ENCODE measurements at regions not wholly inside any gene's neighbourhood (a gene's known extent, or its start where the extent isn't known, plus 50 kb on each side); places are given as distances from the start of the nearest gene placed in this dataset.
"Not testable (repeated sequence)": the region's sequence is repeated elsewhere in the genome, so short reads cannot be mapped to it uniquely, and the experiment has no call there.

DNA sequence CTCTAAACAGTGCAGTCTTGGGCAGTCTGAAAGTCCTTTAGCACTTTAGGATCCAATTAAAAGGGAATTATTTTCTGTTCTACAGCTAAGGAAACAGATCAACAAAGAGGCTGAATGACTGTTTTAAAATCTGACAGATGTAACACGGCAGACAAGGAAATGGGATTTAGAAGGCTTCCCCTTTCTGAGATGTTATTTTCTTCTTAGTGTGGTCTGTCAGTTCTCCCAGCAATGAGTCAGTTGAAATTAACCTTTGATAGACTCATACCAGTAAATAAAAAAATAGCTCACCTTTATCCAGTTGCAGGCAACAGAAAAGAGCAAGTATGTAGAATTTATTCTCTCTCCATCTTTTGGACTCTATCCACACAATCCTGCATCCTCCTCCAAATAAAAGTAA is 98.1 kb downstream of the NEDD1 start:
- no peak for DNase-seq

DNA sequence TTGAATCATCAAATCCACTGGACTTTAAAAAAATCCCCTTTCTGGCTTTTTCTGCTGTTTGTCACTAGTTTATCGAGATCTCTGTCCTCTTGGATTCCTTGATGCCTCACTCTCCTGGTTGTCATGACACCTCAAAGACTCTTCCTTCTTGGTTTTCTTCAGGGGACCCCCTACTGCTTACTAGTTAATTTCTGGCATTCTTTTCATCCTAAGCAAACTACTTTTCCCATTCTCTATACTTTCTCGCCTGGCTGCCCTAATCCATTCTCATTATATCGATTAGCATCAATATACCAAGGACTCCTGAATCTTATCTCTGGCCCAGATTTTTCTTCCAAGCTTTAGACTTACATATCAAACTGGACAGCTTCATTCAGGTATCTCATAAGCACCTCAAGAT is 98.6 kb downstream of the NEDD1 start:
- no peak for DNase-seq

DNA sequence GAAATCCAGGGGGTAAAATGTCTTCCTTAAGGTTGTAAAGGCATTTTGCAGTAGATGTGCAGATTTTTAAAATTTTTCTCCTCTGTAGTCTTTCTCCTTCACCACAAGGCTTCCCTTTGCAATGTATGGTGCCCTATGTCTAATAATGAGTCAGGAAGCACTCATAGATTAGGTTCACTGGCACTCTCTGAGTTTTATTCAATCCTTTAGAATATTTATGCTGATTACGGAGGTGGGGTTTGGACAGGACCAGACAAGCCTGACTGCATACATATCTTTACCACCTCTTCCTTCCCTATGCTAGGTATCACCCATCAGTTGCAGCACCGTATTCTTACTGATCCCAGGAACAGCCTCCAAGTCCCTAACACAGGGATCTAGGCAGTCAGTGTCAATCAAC is 99.5 kb downstream of the NEDD1 start:
- DNase-seq: no peak

GRCh38 chr12:97016163-97016562 is 109.1 kb downstream of the NEDD1 start:
- no peak for DNase-seq

- no peak for DNase-seq
Observed at GRCh38 chr12:97017213-97017612, 110.2 kb downstream of the NEDD1 start.

GRCh38 chr12:97022536-97023230 is 115.6 kb downstream of the NEDD1 start:
- DNase-seq: no peak

- no peak for DNase-seq
Observed at GRCh38 chr12:97024393-97024792, 117.3 kb downstream of the NEDD1 start.

GRCh38 chr12:97026901-97027300 is 119.8 kb downstream of the NEDD1 start:
- DNase-seq: no peak

- no peak for DNase-seq
Observed at GRCh38 chr12:97027482-97027881, 120.4 kb downstream of the NEDD1 start.

DNA sequence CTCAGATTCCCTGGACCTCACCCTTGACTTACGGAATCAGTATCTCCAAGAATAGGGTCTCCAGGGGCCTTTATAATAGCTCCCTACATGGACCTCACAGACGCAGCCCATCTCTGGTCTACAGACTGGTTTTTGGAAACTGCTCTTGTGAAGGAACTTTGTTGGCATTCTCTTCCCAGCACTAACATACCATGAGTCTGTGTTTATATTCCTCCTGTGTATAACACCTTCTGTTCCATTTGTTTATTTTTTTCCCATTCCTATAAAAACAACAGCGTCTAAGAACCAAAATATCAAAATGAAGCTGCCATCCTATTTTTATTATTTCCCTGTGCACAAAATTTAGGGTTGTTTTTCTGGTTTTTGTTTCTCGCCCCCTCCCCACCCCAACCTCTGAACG is 131.1 kb downstream of the NEDD1 start:
- DNase-seq: no peak

DNA sequence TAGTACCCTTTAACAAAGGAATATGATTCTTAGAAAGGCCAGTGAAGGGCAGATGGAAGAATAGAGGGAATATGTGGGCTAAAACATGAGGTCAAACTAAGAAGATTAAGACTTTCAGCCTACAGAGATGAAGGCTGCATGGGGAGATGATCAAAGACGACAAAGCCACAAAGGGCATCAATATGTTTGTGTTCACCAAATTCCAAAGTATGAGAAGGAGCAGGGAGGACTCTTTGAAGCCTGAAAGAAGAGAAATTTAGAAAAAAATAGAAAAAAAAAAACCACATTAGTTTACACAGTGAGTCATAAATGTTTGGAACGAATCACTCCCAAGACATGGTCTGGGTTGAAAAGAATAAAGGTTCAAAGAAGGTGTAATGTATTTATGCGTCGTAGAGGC is 131.8 kb downstream of the NEDD1 start:
- no peak for DNase-seq

DNA sequence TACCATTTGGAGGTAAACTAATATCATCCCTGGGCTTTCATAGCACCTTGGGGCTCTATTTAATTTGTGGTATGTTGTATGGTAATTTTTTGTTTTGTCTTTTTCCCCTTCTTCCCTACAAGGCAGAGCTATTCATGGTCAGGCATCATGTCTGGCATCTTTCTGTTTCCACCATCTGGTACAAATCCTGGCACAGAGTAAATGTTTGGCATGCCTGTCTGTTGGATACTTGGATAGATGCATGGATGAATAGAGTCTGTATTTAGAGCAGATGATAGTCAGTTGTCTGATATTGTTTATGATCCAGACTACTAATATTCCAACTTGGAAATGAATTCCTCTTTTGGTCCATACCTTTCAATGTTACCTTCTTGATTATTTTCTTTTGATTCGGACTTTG is 139.8 kb downstream of the NEDD1 start:
- peak in 3 of 56 donors; percentile 4 to 6 (median 5) for DNase-seq

GRCh38 chr12:97047361-97047760 is 140.3 kb downstream of the NEDD1 start:
- DNase-seq: peak in 3 of 56 donors; percentile 4 to 30 (median 13)

DNA sequence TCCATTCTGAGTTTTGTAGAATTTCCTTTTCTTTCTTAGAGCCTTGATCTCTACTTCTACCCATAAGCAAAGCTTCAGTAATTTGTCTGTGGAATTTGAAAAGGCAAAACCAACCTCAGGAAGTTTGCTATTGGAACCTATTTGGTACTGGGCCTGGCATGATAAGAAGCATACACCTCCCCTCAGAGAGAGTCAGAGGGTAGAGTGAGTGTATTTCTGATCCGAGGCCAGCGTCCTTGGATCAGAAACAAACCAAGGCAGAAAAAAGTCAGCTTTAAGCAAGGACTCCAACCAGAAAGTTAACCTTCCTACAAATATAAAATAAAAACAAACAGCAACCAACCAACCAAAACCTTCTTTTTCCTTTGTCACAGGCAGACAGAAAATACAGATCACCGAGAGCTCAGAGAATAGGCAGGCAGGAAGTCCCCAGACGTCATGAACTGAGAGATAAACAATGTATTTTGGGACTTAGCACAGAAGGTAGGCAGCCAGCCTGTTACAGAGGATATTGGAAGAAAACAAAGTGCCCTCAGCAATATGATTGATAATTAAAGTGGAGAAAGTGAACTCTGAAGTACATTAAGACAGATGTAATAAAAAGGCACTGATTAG is 141.5 kb downstream of the NEDD1 start:
- DNase-seq: no peak

DNA sequence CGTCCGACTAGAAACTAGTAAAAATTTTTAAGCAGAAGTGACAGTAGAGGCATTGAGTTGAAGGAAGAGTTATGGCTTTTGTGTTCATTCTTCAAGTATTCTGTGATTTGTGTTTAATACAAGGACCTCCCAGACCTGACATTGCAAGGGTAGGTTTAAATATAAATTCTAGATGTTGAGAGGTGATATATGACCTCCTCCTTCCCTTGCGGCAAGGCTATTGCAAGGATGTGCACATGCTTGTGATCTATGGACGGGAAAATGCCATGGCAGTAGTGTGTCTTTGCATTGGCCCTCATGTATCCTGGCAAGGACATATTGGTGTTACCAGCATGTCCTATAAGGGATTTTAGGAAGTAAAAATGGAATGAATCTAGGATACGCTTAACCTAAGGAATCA is 143.5 kb downstream of the NEDD1 start:
- DNase-seq: no peak

- DNase-seq: no peak
Observed at GRCh38 chr12:97051341-97051740, 144.3 kb downstream of the NEDD1 start.

GRCh38 chr12:97061171-97061570 is 154.1 kb downstream of the NEDD1 start:
- no peak for DNase-seq

- DNase-seq: no peak
Observed at GRCh38 chr12:97063292-97063935, 156.4 kb downstream of the NEDD1 start.

DNA sequence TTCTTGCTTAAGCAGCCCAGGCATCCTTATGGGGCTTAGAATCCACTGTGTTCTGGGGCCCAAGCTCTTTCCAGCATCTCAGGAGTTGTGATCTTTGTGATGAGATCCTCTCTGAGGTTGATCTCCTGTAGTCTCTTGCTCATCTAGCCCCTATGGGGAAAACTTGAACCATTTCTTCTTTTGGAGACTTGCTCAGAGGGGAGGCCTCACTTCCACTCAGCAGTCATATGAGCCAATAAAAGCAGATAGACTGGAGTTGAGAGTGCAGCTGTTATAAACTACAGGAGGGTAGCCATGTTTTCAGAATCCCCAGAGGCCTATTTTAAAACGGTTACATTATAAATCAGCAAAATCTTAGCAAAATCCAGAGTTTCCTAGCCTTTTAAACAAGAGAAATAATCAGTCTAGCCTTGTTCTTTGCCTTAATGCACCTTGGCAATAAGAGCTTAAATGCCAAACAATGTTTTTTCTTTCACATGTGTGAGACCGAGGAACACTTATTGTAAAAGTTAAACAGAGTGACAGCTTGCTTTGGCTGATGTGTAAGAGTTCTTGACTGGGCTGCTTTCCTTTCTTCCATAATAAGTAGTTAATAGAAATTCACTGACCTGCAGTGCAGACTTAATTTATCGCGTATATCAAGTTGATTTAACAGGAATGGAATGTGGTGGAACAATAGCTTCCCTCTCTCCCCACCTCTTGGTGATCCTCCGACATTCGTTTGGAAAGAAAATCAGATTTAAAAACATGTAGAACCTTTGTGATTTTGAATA is 168.3 kb downstream of the NEDD1 start:
- DNase-seq: no peak

DNA sequence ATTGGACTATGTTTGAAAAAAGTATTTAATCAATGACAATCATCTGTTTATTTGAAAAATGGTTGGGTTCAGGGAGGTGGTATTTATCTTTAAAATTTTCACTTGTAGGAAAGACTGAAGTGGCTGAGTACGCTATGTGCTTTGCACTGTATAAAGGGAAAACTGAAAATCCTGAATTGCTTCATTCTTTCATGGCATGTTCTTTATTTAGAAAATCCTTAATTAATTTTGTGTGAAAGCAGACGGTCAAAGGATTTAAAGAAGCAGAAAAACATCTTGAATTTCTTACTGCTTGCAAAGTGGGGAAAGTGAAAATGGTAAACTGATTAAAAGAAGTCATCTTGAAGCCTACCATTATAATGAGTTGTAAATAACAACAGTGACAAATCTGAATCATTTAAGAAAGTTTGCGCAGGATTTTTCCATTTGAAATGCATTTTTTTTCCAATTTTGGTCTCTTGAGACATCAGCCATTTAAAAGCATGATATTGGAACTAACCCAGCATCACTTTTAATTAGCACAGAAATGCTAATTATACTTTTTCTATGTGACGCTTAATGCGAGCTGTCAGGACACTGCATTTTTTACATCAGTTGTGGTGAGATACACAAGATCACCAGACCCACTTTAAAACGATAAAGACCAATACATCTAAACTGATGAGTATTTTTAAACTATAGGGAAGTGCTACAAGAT is 169.0 kb downstream of the NEDD1 start:
- DNase-seq: no peak

GRCh38 chr12:97076912-97077311 is 169.9 kb downstream of the NEDD1 start:
- not testable (repeated sequence) for DNase-seq
